ENCODE measurements at regions not wholly inside any gene's neighbourhood (a gene's known extent, or its start where the extent isn't known, plus 50 kb on each side); places are given as distances from the start of the nearest gene placed in this dataset.

DNA sequence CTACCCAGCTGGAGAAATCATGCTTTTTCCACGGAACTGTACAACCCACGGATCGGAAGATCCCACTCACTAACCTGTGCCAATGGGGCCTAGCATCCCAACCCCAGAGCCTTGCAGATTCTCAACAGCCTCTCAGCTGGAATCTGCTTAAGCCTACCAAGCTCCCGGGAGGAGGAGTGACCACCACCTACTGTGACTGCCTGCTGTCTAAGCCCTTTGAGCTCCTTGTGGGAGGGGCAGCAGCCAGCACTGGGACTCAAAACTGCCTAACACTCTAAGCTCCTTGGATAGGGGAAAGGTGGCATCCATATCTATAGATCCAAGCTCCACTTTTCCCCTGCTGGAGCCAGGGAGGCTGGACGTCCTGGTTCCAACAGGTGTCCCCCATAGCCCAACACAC lies 254.4 kb upstream of the CNTNAP2 start:
- Histone ChIP-seq H3K4me1 (replicated peaks in 1 of 2; ENCODE audit: control insufficient read depth in 2 of 2, insufficient read depth in 2 of 2, low read length in 2 of 2) (no peaks in the 10 kb centered on the region), H3K27ac (ENCODE audit: extremely low read depth, low read depth, low read length) (no peak overlapping the region), H3K9ac (ENCODE audit: insufficient read depth in 1 of 2, low read depth in 2 of 2, low read length in 2 of 2) (no peak overlapping the region), H3K4me2 (ENCODE audit: insufficient read depth, low read length) (no peak overlapping the region), H2AFZ (ENCODE audit: low read depth, low read length) (no peak overlapping the region), H3K36me3 (ENCODE audit: control insufficient read depth, insufficient read depth, low read length) (peaks cover 35% of the 10 kb centered on the region), H4K20me1 (replicated peaks; ENCODE audit: control insufficient read depth, insufficient read depth, low read length) (no peaks in the 10 kb centered on the region), H3K79me2 (ENCODE audit: control insufficient read depth, insufficient read depth, low read length) (peaks cover 29% of the 10 kb centered on the region; the same call in 2 of the 3 replicates), H3K4me3 (no peak overlapping the region), H3K9me3 (replicated peaks; ENCODE audit: control insufficient read depth, insufficient read depth, low read depth, low read length) (no peaks in the 10 kb centered on the region), H3K9me1 (ENCODE audit: control insufficient read depth, insufficient read depth, low read length) (no peaks in the 10 kb centered on the region), H3K27me3 (ENCODE audit: control insufficient read depth in 2 of 2, insufficient read depth in 2 of 2, low read length in 2 of 2) (no peaks in the 10 kb centered on the region)
- no peak for FAIRE-seq
- no peak for DNase-seq (ENCODE audit: extremely low read depth in 1 of 4, low spot score in 3 of 4)
- no TSS peak for BruUV-seq (replicated peaks)
- TF ChIP-seq IRF2 (CRISPR knock-in tag; IDR thresholded peaks at IDR 0.05) (peak; percentile 4; the same call in 1 of the 2 replicates), ZNF717 (CRISPR knock-in tag; IDR thresholded peaks at IDR 0.05) (no peak), POLR2G (IDR thresholded peaks at IDR 0.05; ENCODE audit: low read depth, low read length) (0 out of 2 replicates have a peak, but pooled peaks have one; percentile 12)
- POLR2A ChIA-PET, result interaction anchor here (0.6 to 0.9 kb wide), 4 partner anchors 11 to 240 kb away, joined by 3 to 5 read pairs (median 4); no protein-coding TSS in a partner anchor
- intact Hi-C loops (cut with micrococcal nuclease) (no loop called here), in situ Hi-C loops (cut with MboI) (no loop called here)
- 62% methylated on average over 5 of the region's 5 CpGs for WGBS (ENCODE audit: insufficient coverage, low coverage, missing lambda C conversion rate)
- peak; percentile 53 for ATAC-seq
- CTCF ChIA-PET (ENCODE audit: low intra/inter-chr PET ratio), result no interaction called here

- CTCF ChIA-PET (ENCODE audit: low intra/inter-chr PET ratio), result no interaction called here
- Histone ChIP-seq H3K27ac (ENCODE audit: extremely low read depth, low read depth, low read length) (no peak overlapping the region), H3K9ac (ENCODE audit: insufficient read depth in 1 of 2, low read depth in 2 of 2, low read length in 2 of 2) (no peak overlapping the region), H3K4me3 (no peak overlapping the region), H3K9me1 (ENCODE audit: control insufficient read depth, insufficient read depth, low read length) (no peaks in the 10 kb centered on the region), H3K4me2 (ENCODE audit: insufficient read depth, low read length) (no peak overlapping the region), H3K9me3 (replicated peaks; ENCODE audit: control insufficient read depth, insufficient read depth, low read depth, low read length) (no peaks in the 10 kb centered on the region), H3K4me1 (replicated peaks in 1 of 2; ENCODE audit: control insufficient read depth in 2 of 2, insufficient read depth in 2 of 2, low read length in 2 of 2) (no peaks in the 10 kb centered on the region), H3K36me3 (ENCODE audit: control insufficient read depth, insufficient read depth, low read length) (peaks cover 48% of the 10 kb centered on the region), H3K27me3 (ENCODE audit: control insufficient read depth in 2 of 2, insufficient read depth in 2 of 2, low read length in 2 of 2) (no peaks in the 10 kb centered on the region), H4K20me1 (replicated peaks; ENCODE audit: control insufficient read depth, insufficient read depth, low read length) (no peaks in the 10 kb centered on the region), H3K79me2 (ENCODE audit: control insufficient read depth, insufficient read depth, low read length) (peaks cover 15% of the 10 kb centered on the region; the same call in 2 of the 3 replicates), H2AFZ (ENCODE audit: low read depth, low read length) (no peak overlapping the region)
- intact Hi-C loops (cut with micrococcal nuclease), result no loop called here
- BruUV-seq (replicated peaks), result no TSS peak
- ATAC-seq (no peak), FAIRE-seq (no peak), DNase-seq (ENCODE audit: extremely low read depth in 1 of 4, low spot score in 3 of 4) (no peak)
- POLR2A ChIA-PET, result no interaction called here
- 41% methylated on average over 1 of the region's 1 CpG for WGBS (ENCODE audit: insufficient coverage, low coverage, missing lambda C conversion rate)
- in situ Hi-C loops (cut with MboI), result no loop called here
- no peak for TF ChIP-seq STAT5B (CRISPR knock-in tag; IDR thresholded peaks at IDR 0.05)
- TF ChIP-seq PTTG1 (tag; IDR thresholded peaks at IDR 0.05; ENCODE audit: low read depth), result no peak
- no peak for TF ChIP-seq CHD2 (IDR thresholded peaks at IDR 0.05; ENCODE audit: low read depth, low read length)
- no peak for TF ChIP-seq CHD1 (IDR thresholded peaks at IDR 0.05; ENCODE audit: low read length)
- TF ChIP-seq ETV6 (IDR thresholded peaks at IDR 0.05; ENCODE audit: borderline replicate concordance in 1 of 2, low read depth in 2 of 2, low read length in 1 of 2), result no peak
- TF ChIP-seq ETV6 (CRISPR knock-in tag; IDR thresholded peaks at IDR 0.05; ENCODE audit: borderline replicate concordance), result no peak
- TF ChIP-seq EHMT2 (IDR thresholded peaks at IDR 0.05), result no peak
- TF ChIP-seq GATAD2B (IDR thresholded peaks at IDR 0.05; ENCODE audit: borderline replicate concordance), result no peak
- TF ChIP-seq, protein P1, sequence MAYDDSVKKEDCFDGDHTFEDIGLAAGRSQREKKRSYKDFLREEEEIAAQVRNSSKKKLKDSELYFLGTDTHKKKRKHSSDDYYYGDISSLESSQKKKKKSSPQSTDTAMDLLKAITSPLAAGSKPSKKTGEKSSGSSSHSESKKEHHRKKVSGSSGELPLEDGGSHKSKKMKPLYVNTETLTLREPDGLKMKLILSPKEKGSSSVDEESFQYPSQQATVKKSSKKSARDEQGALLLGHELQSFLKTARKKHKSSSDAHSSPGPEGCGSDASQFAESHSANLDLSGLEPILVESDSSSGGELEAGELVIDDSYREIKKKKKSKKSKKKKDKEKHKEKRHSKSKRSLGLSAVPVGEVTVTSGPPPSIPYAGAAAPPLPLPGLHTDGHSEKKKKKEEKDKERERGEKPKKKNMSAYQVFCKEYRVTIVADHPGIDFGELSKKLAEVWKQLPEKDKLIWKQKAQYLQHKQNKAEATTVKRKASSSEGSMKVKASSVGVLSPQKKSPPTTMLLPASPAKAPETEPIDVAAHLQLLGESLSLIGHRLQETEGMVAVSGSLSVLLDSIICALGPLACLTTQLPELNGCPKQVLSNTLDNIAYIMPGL (CRISPR knock-in tag; IDR thresholded peaks at IDR 0.05), result no peak
- no peak for TF ChIP-seq TRIM25 (IDR thresholded peaks at IDR 0.05; ENCODE audit: borderline replicate concordance)
- TF ChIP-seq HNRNPK (IDR thresholded peaks at IDR 0.05; ENCODE audit: low read depth, low read length, poor library complexity, severe bottlenecking), result no peak
- no peak for TF ChIP-seq PHTF2 (CRISPR knock-in tag; IDR thresholded peaks at IDR 0.05)
Observed at GRCh38 chr7:145860809-145861208, 255.8 kb upstream of the CNTNAP2 start.

Data from K562 (cell line).